Breast epithelium (tissue), 3 donors: ENCODE measurements at regions not wholly inside any gene's neighbourhood (a gene's known extent, or its start where the extent isn't known, plus 50 kb on each side); places are given as distances from the start of the nearest gene placed in this dataset.

Source experiments
- CTCF ChIP-seq, 3 donors: fragments of 450-650 bp; IDR thresholded peaks; one replicate each; pipeline ENCODE4 v1.5.1; 2016 to 2017; ENCODE audit warnings: antibody characterized with exemption in 3 of 3, mild to moderate bottlenecking in 3 of 3, moderate library complexity in 3 of 3
- POLR2A ChIP-seq: fragments of 450-650 bp; IDR thresholded peaks from one replicate; pipeline ENCODE4 v1.6.1; 2016; ENCODE audit warnings: antibody characterized with exemption, mild to moderate bottlenecking, moderate library complexity

DNA sequence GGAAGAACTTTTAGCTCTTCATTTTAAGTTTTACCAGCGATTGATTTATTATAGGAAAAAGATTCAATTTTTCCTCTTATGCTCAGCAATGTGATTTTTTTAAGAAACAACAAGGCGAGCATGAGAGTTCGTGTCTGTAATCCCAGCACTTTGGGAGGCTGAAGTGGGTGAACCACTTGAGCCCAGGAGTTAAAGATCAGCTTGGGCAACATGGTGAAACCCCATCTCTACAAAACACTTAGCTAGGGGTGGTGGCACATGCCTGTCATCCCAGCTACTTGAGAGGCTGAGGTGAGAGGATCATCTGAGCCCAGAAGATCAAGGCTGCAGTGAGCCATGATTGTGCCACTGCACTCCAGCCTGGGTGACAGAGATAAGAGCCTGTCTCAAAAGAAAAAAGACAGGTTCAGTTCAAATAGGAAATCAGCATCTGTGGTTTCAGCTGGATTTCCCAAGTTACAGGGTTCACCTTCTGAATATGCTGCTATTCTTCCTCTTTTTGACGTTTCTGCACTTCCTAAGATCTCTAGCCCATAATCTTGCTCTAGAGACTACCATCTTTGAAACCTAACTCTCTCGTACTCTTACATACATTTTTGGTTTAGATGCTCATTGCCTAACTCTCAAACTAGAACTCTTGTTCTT, 274.7 kb downstream of the SEC23A start:
- no peak for TF ChIP-seq CTCF (IDR thresholded peaks at IDR 0.05)
- no peak for TF ChIP-seq POLR2A
